ENCODE measurements at regions not wholly inside any gene's neighbourhood (a gene's known extent, or its start where the extent isn't known, plus 50 kb on each side); places are given as distances from the start of the nearest gene placed in this dataset.
"Not testable (repeated sequence)": the region's sequence is repeated elsewhere in the genome, so short reads cannot be mapped to it uniquely, and the experiment has no call there.

GRCh38 chr21:41568606-41569385 lies 60.8 kb upstream of the TMPRSS2 start:
- DNase-seq (ENCODE audit: low spot score) = no peak
- CTCF ChIA-PET (ENCODE audit: unreplicated experiment) = no interaction called here
- BruUV-seq (replicated peaks) = no TSS peak
- Histone ChIP-seq H3K27ac (ENCODE audit: low read depth, low read length, poor library complexity, severe bottlenecking) (no peak overlapping the region), H3K9me3 (ENCODE audit: low read length) (no peaks in the 10 kb centered on the region), H3K4me3 (ENCODE audit: low read depth, low read length, poor library complexity, severe bottlenecking) (no peak overlapping the region), H3K9me2 (ENCODE audit: insufficient read depth, low read length) (no peaks in the 10 kb centered on the region), H4K20me1 (ENCODE audit: insufficient read depth, low read length) (no peaks in the 10 kb centered on the region), H3K4me2 (ENCODE audit: low read length) (no peak overlapping the region), H3K79me2 (ENCODE audit: insufficient read depth, low read depth, low read length) (no peaks in the 10 kb centered on the region), H2AFZ (ENCODE audit: low read length) (no peak overlapping the region), H3K4me1 (ENCODE audit: insufficient read depth, low read length, poor library complexity, severe bottlenecking) (peaks cover 5% of the 10 kb centered on the region), H3K36me3 (ENCODE audit: insufficient read depth, low read length) (no peaks in the 10 kb centered on the region)
- POLR2A ChIA-PET = no interaction called here
- intact Hi-C loops (cut with micrococcal nuclease; ENCODE audit: unreplicated experiment) = no loop called here
- TF ChIP-seq EZH2phosphoT487 (IDR thresholded peaks at IDR 0.05; ENCODE audit: borderline replicate concordance, low read depth, low read length) = no peak
- TF ChIP-seq CTCF (conservative IDR thresholded peaks at IDR 0.05; ENCODE audit: low read length) = no peak

GRCh38 chr21:41567901-41568510 lies 60.0 kb upstream of the TMPRSS2 start:
- no peak overlapping the region for H3K4me2 ChIP-seq (ENCODE audit: low read length)
- CTCF ChIA-PET (ENCODE audit: unreplicated experiment) = no interaction called here
- no peaks in the 10 kb centered on the region for H4K20me1 ChIP-seq (ENCODE audit: insufficient read depth, low read length)

GRCh38 chr21:41567237-41567636 lies 59.3 kb upstream of the TMPRSS2 start:
- H3K4me1 ChIP-seq (ENCODE audit: insufficient read depth, low read length, poor library complexity, severe bottlenecking); H4K20me1 ChIP-seq (ENCODE audit: insufficient read depth, low read length); BruUV-seq (replicated peaks); H3K9me3 ChIP-seq (ENCODE audit: low read length); H3K36me3 ChIP-seq (ENCODE audit: insufficient read depth, low read length); H2AFZ ChIP-seq (ENCODE audit: low read length); H3K4me3 ChIP-seq (ENCODE audit: low read depth, low read length, poor library complexity, severe bottlenecking); H3K4me2 ChIP-seq (ENCODE audit: low read length); DNase-seq (ENCODE audit: low spot score); H3K9me2 ChIP-seq (ENCODE audit: insufficient read depth, low read length); H3K27ac ChIP-seq (ENCODE audit: low read depth, low read length, poor library complexity, severe bottlenecking); intact Hi-C loops (cut with micrococcal nuclease; ENCODE audit: unreplicated experiment); H3K79me2 ChIP-seq (ENCODE audit: insufficient read depth, low read depth, low read length); CTCF ChIA-PET (ENCODE audit: unreplicated experiment): not testable (repeated sequence)
- POLR2A ChIA-PET = interaction anchor here (1.0 kb wide), 1 partner anchor 14 kb away, joined by 3 read pairs; no protein-coding TSS in a partner anchor

More at GRCh38 chr21:41567901-41568510, 60.0 kb upstream of the TMPRSS2 start:
- Histone ChIP-seq H3K9me3 (ENCODE audit: low read length) (no peaks in the 10 kb centered on the region), H3K27ac (ENCODE audit: low read depth, low read length, poor library complexity, severe bottlenecking) (no peak overlapping the region), H2AFZ (ENCODE audit: low read length) (no peak overlapping the region), H3K9me2 (ENCODE audit: insufficient read depth, low read length) (no peaks in the 10 kb centered on the region), H3K36me3 (ENCODE audit: insufficient read depth, low read length) (no peaks in the 10 kb centered on the region), H3K4me3 (ENCODE audit: low read depth, low read length, poor library complexity, severe bottlenecking) (no peak overlapping the region), H3K4me1 (ENCODE audit: insufficient read depth, low read length, poor library complexity, severe bottlenecking) (peaks cover 5% of the 10 kb centered on the region), H3K79me2 (ENCODE audit: insufficient read depth, low read depth, low read length) (no peaks in the 10 kb centered on the region)
- intact Hi-C loops (cut with micrococcal nuclease; ENCODE audit: unreplicated experiment) = no loop called here
- BruUV-seq (replicated peaks) = no TSS peak
- no peak for TF ChIP-seq EZH2phosphoT487 (IDR thresholded peaks at IDR 0.05; ENCODE audit: borderline replicate concordance, low read depth, low read length)
- TF ChIP-seq CTCF (conservative IDR thresholded peaks at IDR 0.05; ENCODE audit: low read length) = no peak
- POLR2A ChIA-PET = no interaction called here
- no peak for DNase-seq (ENCODE audit: low spot score)
